ENCODE measurements at regions not wholly inside any gene's neighbourhood (a gene's known extent, or its start where the extent isn't known, plus 50 kb on each side); places are given as distances from the start of the nearest gene placed in this dataset.

- TF ChIP-seq CTCF (IDR thresholded peaks at IDR 0.05; ENCODE audit: low read depth, low read length) (no peak), EZH2phosphoT487 (IDR thresholded peaks at IDR 0.05; ENCODE audit: low read depth) (no peak)
Measured at GRCh38 chr5:31122998-31123951, 70.2 kb upstream of the CDH6 start.

All from OCI-LY3 (cell line).